ENCODE measurements at regions not wholly inside any gene's neighbourhood (a gene's known extent, or its start where the extent isn't known, plus 50 kb on each side); places are given as distances from the start of the nearest gene placed in this dataset.
"Not testable (repeated sequence)": the region's sequence is repeated elsewhere in the genome, so short reads cannot be mapped to it uniquely, and the experiment has no call there.

GRCh38 chr4:66157594-66157993 lies 487.3 kb upstream of the EPHA5 start:
- no peak for DNase-seq (ENCODE audit: low read depth)

- no peak for DNase-seq (ENCODE audit: low read depth)
These were observed 459.8 kb upstream of the EPHA5 start for GRCh38 chr4:66130042-66130441.

GRCh38 chr4:66123831-66124413 lies 453.6 kb upstream of the EPHA5 start:
- DNase-seq (ENCODE audit: low read depth): no peak

- no peak for DNase-seq (ENCODE audit: low read depth)
These were observed 452.9 kb upstream of the EPHA5 start for GRCh38 chr4:66123190-66123589.

GRCh38 chr4:66115231-66115630 lies 444.9 kb upstream of the EPHA5 start:
- DNase-seq (ENCODE audit: low read depth): not testable (repeated sequence)

GRCh38 chr4:66108898-66109297 lies 438.6 kb upstream of the EPHA5 start:
- no peak for DNase-seq (ENCODE audit: low read depth)

GRCh38 chr4:66097218-66097617 lies 426.9 kb upstream of the EPHA5 start:
- no peak for DNase-seq (ENCODE audit: low read depth)

- no peak for DNase-seq (ENCODE audit: low read depth)
These were observed 424.8 kb upstream of the EPHA5 start for GRCh38 chr4:66095065-66095464.

GRCh38 chr4:66094070-66094469 lies 423.8 kb upstream of the EPHA5 start:
- no peak for DNase-seq (ENCODE audit: low read depth)

GRCh38 chr4:66091786-66092185 lies 421.5 kb upstream of the EPHA5 start:
- DNase-seq (ENCODE audit: low read depth): no peak

- DNase-seq (ENCODE audit: low read depth): no peak
These were observed 403.7 kb upstream of the EPHA5 start for GRCh38 chr4:66073961-66074360.

GRCh38 chr4:66071911-66072310 lies 401.6 kb upstream of the EPHA5 start:
- no peak for DNase-seq (ENCODE audit: low read depth)

GRCh38 chr4:66062921-66063320 lies 392.6 kb upstream of the EPHA5 start:
- DNase-seq (ENCODE audit: low read depth): no peak

- DNase-seq (ENCODE audit: low read depth): no peak
These were observed 391.8 kb upstream of the EPHA5 start for GRCh38 chr4:66062044-66062443.

- DNase-seq (ENCODE audit: low read depth): no peak
These were observed 389.3 kb upstream of the EPHA5 start for GRCh38 chr4:66059556-66059955.

GRCh38 chr4:66059136-66059535 lies 388.8 kb upstream of the EPHA5 start:
- no peak for DNase-seq (ENCODE audit: low read depth)

- no peak for DNase-seq (ENCODE audit: low read depth)
These were observed 385.7 kb upstream of the EPHA5 start for GRCh38 chr4:66055999-66056398.

- no peak for DNase-seq (ENCODE audit: low read depth)
These were observed 382.1 kb upstream of the EPHA5 start for GRCh38 chr4:66052426-66052825.

- no peak for DNase-seq (ENCODE audit: low read depth)
These were observed 378.6 kb upstream of the EPHA5 start for GRCh38 chr4:66048861-66049260.

- DNase-seq (ENCODE audit: low read depth): no peak
These were observed 375.6 kb upstream of the EPHA5 start for GRCh38 chr4:66045913-66046312.

- no peak for DNase-seq (ENCODE audit: low read depth)
These were observed 365.4 kb upstream of the EPHA5 start for GRCh38 chr4:66035701-66036100.

GRCh38 chr4:66034671-66035070 lies 364.4 kb upstream of the EPHA5 start:
- DNase-seq (ENCODE audit: low read depth): no peak

GRCh38 chr4:66034262-66034661 lies 364.0 kb upstream of the EPHA5 start:
- no peak for DNase-seq (ENCODE audit: low read depth)

GRCh38 chr4:66032571-66032970 lies 362.3 kb upstream of the EPHA5 start:
- DNase-seq (ENCODE audit: low read depth): no peak

GRCh38 chr4:66028668-66029067 lies 358.4 kb upstream of the EPHA5 start:
- DNase-seq (ENCODE audit: low read depth): no peak

Measured in T-helper 22 cell (primary cell).